ENCODE measurements at regions not wholly inside any gene's neighbourhood (a gene's known extent, or its start where the extent isn't known, plus 50 kb on each side); places are given as distances from the start of the nearest gene placed in this dataset.

DNA sequence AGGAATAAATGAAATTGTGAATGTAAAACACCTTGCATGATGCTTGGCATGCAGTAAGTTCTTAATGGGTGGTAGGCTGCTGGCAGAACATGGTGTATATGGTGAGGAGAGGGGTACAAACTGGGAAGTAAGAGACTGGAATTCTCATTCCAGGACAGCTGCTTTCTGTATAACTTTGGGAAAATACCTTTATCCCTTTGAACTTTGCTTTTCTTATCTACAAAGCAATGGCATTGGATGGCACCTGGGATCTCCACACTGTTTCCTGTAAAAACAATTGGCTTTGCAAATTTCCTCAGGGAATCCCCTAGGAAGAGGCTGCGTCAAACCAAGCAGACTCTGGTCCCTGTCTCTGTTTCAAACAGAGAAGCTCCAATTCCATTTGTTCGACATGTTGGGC, 100.7 kb upstream of the SLC4A7 start:
- Histone ChIP-seq H3K4me3 (no peak overlapping the region), H3K27ac (no peak overlapping the region), H3K27me3 (no peaks in the 10 kb centered on the region), H3K9me3 (no peaks in the 10 kb centered on the region), H3K4me1 (peaks cover 0 to 9% (median 3%) of the 10 kb centered on the region in 12 donors), H3K36me3 (no peaks in the 10 kb centered on the region)
- WGBS, 4 donors, result 52 to 73% (median 59%) methylated on average over 2 of the region's 2 CpGs
- DNase-seq, result no peak
- ATAC-seq, result no peak
- no peak for TF ChIP-seq POLR2A (IDR thresholded peaks at IDR 0.05)
- TF ChIP-seq, protein P1, sequence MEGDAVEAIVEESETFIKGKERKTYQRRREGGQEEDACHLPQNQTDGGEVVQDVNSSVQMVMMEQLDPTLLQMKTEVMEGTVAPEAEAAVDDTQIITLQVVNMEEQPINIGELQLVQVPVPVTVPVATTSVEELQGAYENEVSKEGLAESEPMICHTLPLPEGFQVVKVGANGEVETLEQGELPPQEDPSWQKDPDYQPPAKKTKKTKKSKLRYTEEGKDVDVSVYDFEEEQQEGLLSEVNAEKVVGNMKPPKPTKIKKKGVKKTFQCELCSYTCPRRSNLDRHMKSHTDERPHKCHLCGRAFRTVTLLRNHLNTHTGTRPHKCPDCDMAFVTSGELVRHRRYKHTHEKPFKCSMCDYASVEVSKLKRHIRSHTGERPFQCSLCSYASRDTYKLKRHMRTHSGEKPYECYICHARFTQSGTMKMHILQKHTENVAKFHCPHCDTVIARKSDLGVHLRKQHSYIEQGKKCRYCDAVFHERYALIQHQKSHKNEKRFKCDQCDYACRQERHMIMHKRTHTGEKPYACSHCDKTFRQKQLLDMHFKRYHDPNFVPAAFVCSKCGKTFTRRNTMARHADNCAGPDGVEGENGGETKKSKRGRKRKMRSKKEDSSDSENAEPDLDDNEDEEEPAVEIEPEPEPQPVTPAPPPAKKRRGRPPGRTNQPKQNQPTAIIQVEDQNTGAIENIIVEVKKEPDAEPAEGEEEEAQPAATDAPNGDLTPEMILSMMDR (IDR thresholded peaks at IDR 0.05), result no peak
- intact Hi-C loops (cut with DNase I), result no loop called here

DNA sequence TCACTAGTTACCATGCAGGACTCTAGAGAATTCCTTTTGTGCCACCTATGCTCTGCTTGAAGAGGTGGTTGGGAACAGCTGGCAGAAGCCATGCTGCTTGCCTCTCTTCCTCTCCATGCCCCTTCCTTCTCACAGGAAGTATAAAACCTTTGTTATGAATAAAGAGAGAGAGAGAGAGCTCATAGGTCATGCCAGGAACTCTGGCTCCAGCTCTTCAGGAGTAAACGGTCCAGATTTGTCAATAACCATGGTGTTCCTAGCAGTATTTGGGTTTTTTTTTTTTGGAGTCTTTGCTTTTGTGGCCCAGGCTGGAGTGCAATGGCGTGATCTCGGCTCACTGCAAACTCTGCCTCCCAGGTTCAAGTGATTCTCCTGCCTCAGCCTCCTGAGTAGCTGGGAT, 97.7 kb upstream of the SLC4A7 start:
- Histone ChIP-seq H3K4me3 (no peak overlapping the region), H3K9me3 (no peaks in the 10 kb centered on the region), H3K4me1 (peaks cover 0 to 14% (median 3%) of the 10 kb centered on the region in 12 donors), H3K36me3 (no peaks in the 10 kb centered on the region), H3K27me3 (no peaks in the 10 kb centered on the region), H3K27ac (no peak overlapping the region)
- TF ChIP-seq, protein P1 (IDR thresholded peaks at IDR 0.05), result no peak
- no peak for TF ChIP-seq POLR2A (IDR thresholded peaks at IDR 0.05)
- intact Hi-C loops (cut with DNase I), result no loop called here
- DNase-seq (no peak), ATAC-seq (no peak)
- 70 to 88% (median 81%) methylated on average over 3 of the region's 3 CpGs for WGBS, 4 donors

DNA sequence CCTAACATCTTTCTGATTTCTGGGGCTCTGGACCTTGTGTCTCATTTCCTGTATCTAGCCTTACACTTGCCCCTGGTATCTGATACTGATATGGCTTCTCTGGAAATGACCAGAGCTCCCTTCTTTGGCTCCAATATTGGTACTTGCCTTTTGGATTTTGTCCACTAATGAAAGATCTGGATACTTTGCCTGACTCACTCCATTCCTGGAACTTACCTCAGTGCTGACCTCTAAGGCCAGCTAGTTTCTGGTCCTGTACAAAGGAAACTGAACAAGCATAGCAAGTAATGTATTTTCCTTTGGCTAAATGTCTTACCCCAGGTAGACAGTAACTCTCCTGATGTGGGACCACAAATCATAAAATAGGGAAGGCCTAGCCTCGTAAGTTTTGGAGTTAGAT, 93.8 kb upstream of the SLC4A7 start:
- peak in 3 of 4 donors; percentile 46 to 72 (median 65) for ATAC-seq
- no peak for DNase-seq
- Histone ChIP-seq H3K36me3 (no peaks in the 10 kb centered on the region), H3K4me1 (peaks cover 0 to 14% (median 3%) of the 10 kb centered on the region in 12 donors), H3K27ac (peak overlapping the region in 9 of 12 donors; percentile 48 to 80 (median 72)), H3K4me3 (no peak overlapping the region), H3K27me3 (no peaks in the 10 kb centered on the region), H3K9me3 (no peaks in the 10 kb centered on the region)
- WGBS, 4 donors, result 87 to 96% (median 95%) methylated on average over 1 of the region's 1 CpG
- TF ChIP-seq POLR2A (IDR thresholded peaks at IDR 0.05), result no peak
- TF ChIP-seq, protein P1 (IDR thresholded peaks at IDR 0.05), result no peak
- intact Hi-C loops (cut with DNase I), result no loop called here

DNA sequence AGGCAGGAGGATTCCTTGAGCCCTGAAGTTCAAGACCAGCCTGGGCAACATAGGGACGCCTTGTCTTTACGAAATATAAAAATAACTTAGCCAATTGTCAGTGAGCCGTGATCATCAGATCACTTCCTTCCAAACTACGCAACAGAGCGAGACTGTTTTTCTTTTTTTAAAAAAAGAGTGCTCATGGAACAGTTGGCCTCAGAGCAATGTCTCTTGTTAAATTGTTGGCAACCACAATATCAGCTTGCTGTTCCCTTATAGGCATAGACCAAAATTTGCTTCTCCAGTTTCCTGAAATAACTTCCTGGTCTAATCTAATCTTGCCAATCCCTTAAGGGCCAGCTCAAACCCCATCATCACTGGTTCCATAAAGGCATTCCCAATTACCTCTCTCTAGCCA, 93.3 kb upstream of the SLC4A7 start:
- peaks cover 0 to 14% (median 3%) of the 10 kb centered on the region in 12 donors for H3K4me1 ChIP-seq
- H3K27me3 ChIP-seq, result no peaks in the 10 kb centered on the region
- no peak for TF ChIP-seq POLR2A (IDR thresholded peaks at IDR 0.05)
- TF ChIP-seq, protein P1 (IDR thresholded peaks at IDR 0.05), result no peak
- no peak for DNase-seq
- WGBS, 4 donors, result 47 to 65% (median 54%) methylated on average over 5 of the region's 5 CpGs
- peak overlapping the region in 9 of 12 donors; percentile 48 to 80 (median 72) for H3K27ac ChIP-seq
- intact Hi-C loops (cut with DNase I), result no loop called here
- H3K36me3 ChIP-seq, result no peaks in the 10 kb centered on the region
- peak; percentile 31 to 82 (median 72) for ATAC-seq
- no peaks in the 10 kb centered on the region for H3K9me3 ChIP-seq
- no peak overlapping the region for H3K4me3 ChIP-seq

Measured in heart left ventricle (tissue), 16 donors.